Vagina (tissue), 2 donors: ENCODE measurements at regions not wholly inside any gene's neighbourhood (a gene's known extent, or its start where the extent isn't known, plus 50 kb on each side); places are given as distances from the start of the nearest gene placed in this dataset.

Source experiments
- POLR2A ChIP-seq, 2 donors: fragments of 450-650 bp; IDR thresholded peaks; one replicate each; pipeline ENCODE4 v1.6.1; 2017; ENCODE audit warnings: antibody characterized with exemption in 2 of 2, mild to moderate bottlenecking in 2 of 2, moderate library complexity in 2 of 2
- POLR2AphosphoS5 ChIP-seq, 2 donors: sonication (generic); formaldehyde crosslinking; IDR thresholded peaks; one replicate each; pipeline ENCODE4 v1.9.0; 2017; ENCODE audit warnings: antibody characterized with exemption in 2 of 2, mild to moderate bottlenecking in 2 of 2, low read depth in 1 of 2; ENCODE audit not compliant: insufficient read depth in 1 of 2
- TF ChIP-seq, protein P1 (sequence below), 3 experiments: fragments of 450-650 bp in 2 of 3; fragments of 200-600 bp in 1 of 3; sonication (generic) in 1 of 3; IDR thresholded peaks; one replicate each; pipeline ENCODE4 v1.5.1; 2017 to 2019; ENCODE audit warnings: antibody characterized with exemption in 3 of 3, mild to moderate bottlenecking in 2 of 3, moderate library complexity in 2 of 3

DNA sequence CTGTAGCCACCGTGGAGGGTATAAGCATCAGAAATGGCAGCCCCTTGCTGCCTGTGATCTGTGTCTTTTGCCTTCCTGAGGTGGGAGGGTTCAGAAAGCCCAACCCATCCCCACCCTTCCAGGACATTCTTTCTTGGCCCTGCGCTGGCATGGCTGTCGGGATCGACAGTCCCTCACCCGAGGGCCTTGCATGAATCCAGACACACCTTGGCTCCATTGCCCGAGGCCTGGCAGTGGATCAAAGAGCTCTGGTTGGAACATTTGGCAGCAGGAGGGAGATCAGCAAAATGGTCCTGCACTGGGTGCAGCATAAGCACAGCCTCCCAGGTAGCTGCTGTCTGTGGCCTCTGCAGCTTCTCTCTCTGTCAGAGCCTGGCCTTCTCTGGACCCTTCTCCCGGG, 246.6 kb upstream of the MAF start:
- TF ChIP-seq, protein P1, sequence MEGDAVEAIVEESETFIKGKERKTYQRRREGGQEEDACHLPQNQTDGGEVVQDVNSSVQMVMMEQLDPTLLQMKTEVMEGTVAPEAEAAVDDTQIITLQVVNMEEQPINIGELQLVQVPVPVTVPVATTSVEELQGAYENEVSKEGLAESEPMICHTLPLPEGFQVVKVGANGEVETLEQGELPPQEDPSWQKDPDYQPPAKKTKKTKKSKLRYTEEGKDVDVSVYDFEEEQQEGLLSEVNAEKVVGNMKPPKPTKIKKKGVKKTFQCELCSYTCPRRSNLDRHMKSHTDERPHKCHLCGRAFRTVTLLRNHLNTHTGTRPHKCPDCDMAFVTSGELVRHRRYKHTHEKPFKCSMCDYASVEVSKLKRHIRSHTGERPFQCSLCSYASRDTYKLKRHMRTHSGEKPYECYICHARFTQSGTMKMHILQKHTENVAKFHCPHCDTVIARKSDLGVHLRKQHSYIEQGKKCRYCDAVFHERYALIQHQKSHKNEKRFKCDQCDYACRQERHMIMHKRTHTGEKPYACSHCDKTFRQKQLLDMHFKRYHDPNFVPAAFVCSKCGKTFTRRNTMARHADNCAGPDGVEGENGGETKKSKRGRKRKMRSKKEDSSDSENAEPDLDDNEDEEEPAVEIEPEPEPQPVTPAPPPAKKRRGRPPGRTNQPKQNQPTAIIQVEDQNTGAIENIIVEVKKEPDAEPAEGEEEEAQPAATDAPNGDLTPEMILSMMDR (IDR thresholded peaks at IDR 0.05): no peak
- TF ChIP-seq POLR2A (IDR thresholded peaks at IDR 0.05) (no peak), POLR2AphosphoS5 (IDR thresholded peaks at IDR 0.05; ENCODE audit: insufficient read depth in 1 of 2, low read depth in 1 of 2) (no peak)
